ENCODE measurements at regions not wholly inside any gene's neighbourhood (a gene's known extent, or its start where the extent isn't known, plus 50 kb on each side); places are given as distances from the start of the nearest gene placed in this dataset.

- Histone ChIP-seq H2AK5ac (ENCODE audit: low read depth, low read length) (no peak overlapping the region), H3K4me1 (ENCODE audit: control insufficient read depth, insufficient read depth, low read length) (no peaks in the 10 kb centered on the region), H3K14ac (replicated peaks; ENCODE audit: low read depth, low read length) (no peak overlapping the region), H4K20me1 (ENCODE audit: insufficient read depth, low read length) (no peaks in the 10 kb centered on the region), H4K5ac (ENCODE audit: low read depth, low read length) (no peak overlapping the region), H3K23ac (ENCODE audit: low read depth, low read length) (no peak overlapping the region), H3K27me3 (ENCODE audit: control insufficient read depth, insufficient read depth, low read length) (no peaks in the 10 kb centered on the region), H3K4me3 (ENCODE audit: insufficient read depth, low read depth, low read length) (no peak overlapping the region), H2AK9ac (replicated peaks; ENCODE audit: low read depth, low read length, poor library complexity) (no peak overlapping the region), H4K8ac (ENCODE audit: low read depth in 2 of 2, low read length in 2 of 2) (no peak overlapping the region), H2BK15ac (ENCODE audit: low read depth, low read length) (no peak overlapping the region), H3K9me3 (ENCODE audit: control insufficient read depth, insufficient read depth, low read length) (no peaks in the 10 kb centered on the region), H2BK5ac (ENCODE audit: low read depth, low read length, poor library complexity, severe bottlenecking) (no peak overlapping the region), H3K36me3 (ENCODE audit: control insufficient read depth, insufficient read depth, low read length) (no peaks in the 10 kb centered on the region), H2BK20ac (ENCODE audit: low read depth, low read length) (no peak overlapping the region), H3K4me2 (ENCODE audit: low read depth, low read length) (no peak overlapping the region), H3K4ac (ENCODE audit: low read depth, low read length) (no peak overlapping the region), H2BK120ac (ENCODE audit: low read depth, low read length) (no peak overlapping the region), H3K27ac (ENCODE audit: insufficient read depth, low read length) (no peak overlapping the region), H2AFZ (replicated peaks; ENCODE audit: low read length, poor library complexity) (no peak overlapping the region), H4K91ac (ENCODE audit: insufficient read depth, low read depth, low read length) (no peak overlapping the region), H3K9ac (ENCODE audit: low read depth, low read length) (no peak overlapping the region), H3K79me1 (ENCODE audit: low read depth in 1 of 2, low read length in 2 of 2) (no peaks in the 10 kb centered on the region), H3K9me1 (ENCODE audit: insufficient read depth, low read length) (no peaks in the 10 kb centered on the region), H3K18ac (ENCODE audit: low read depth, low read length) (no peak overlapping the region), H3K56ac (ENCODE audit: extremely low read depth, insufficient read depth, low read length) (no peak overlapping the region)
- ATAC-seq (ENCODE audit: low read depth): no peak
- dilution Hi-C loops (cut with HindIII; ENCODE audit: low sequenced_read_pairs, unreplicated experiment): no loop called here
- BruUV-seq (replicated peaks): no TSS peak
- no peak for DNase-seq
- TF ChIP-seq RCOR1 (IDR thresholded peaks at IDR 0.05; ENCODE audit: insufficient replicate concordance, low read length): no peak
- no peak for TF ChIP-seq MXI1 (IDR thresholded peaks at IDR 0.05; ENCODE audit: borderline replicate concordance, low read depth, low read length)
- no peak for TF ChIP-seq CEBPB (IDR thresholded peaks at IDR 0.05; ENCODE audit: low read depth, low read length)
- TF ChIP-seq ELK1 (IDR thresholded peaks at IDR 0.05; ENCODE audit: borderline replicate concordance, low read depth, low read length): no peak
- TF ChIP-seq CTCF (conservative IDR thresholded peaks at IDR 0.05; ENCODE audit: low read depth, low read length): no peak
- TF ChIP-seq RFX5 (IDR thresholded peaks at IDR 0.05; ENCODE audit: low read depth, low read length): no peak
- no peak for TF ChIP-seq MAZ (IDR thresholded peaks at IDR 0.05; ENCODE audit: borderline replicate concordance, low read depth, low read length)
- no peak for TF ChIP-seq FOS (IDR thresholded peaks at IDR 0.05; ENCODE audit: low read depth, low read length)
- TF ChIP-seq, protein P1, sequence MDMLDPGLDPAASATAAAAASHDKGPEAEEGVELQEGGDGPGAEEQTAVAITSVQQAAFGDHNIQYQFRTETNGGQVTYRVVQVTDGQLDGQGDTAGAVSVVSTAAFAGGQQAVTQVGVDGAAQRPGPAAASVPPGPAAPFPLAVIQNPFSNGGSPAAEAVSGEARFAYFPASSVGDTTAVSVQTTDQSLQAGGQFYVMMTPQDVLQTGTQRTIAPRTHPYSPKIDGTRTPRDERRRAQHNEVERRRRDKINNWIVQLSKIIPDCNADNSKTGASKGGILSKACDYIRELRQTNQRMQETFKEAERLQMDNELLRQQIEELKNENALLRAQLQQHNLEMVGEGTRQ (IDR thresholded peaks at IDR 0.05; ENCODE audit: low read depth, low read length): no peak
- no peak for TF ChIP-seq MAFK (IDR thresholded peaks at IDR 0.05; ENCODE audit: low read depth, low read length)
- no peak for TF ChIP-seq RAD21 (IDR thresholded peaks at IDR 0.05; ENCODE audit: low read length)
- TF ChIP-seq SMC3 (IDR thresholded peaks at IDR 0.05; ENCODE audit: low read depth, low read length): no peak
- TF ChIP-seq CHD1 (IDR thresholded peaks at IDR 0.05; ENCODE audit: low read depth, low read length): no peak
- in situ Hi-C loops (cut with MboI; ENCODE audit: low sequenced_read_pairs): no loop called here
- intact Hi-C loops (cut with micrococcal nuclease): no loop called here
- ChIA-PET CTCF (no interaction called here), POLR2A (ENCODE audit: unreplicated experiment) (no interaction called here)
Measured at GRCh38 chr3:116643001-116643400, 66.6 kb upstream of the TUSC7 start.
